ENCODE measurements at regions not wholly inside any gene's neighbourhood (a gene's known extent, or its start where the extent isn't known, plus 50 kb on each side); places are given as distances from the start of the nearest gene placed in this dataset.

- TF ChIP-seq GATA2 (IDR thresholded peaks at IDR 0.05; ENCODE audit: low read depth, low read length) (no peak), GATA3 (IDR thresholded peaks at IDR 0.05; ENCODE audit: low read depth, low read length) (no peak)
Measured at GRCh38 chr16:87160701-87161337, 156.4 kb downstream of the C16orf95 start.

- TF ChIP-seq GATA2 (IDR thresholded peaks at IDR 0.05; ENCODE audit: low read depth, low read length) (no peak), GATA3 (IDR thresholded peaks at IDR 0.05; ENCODE audit: low read depth, low read length) (no peak)
Measured at GRCh38 chr16:87161822-87162676, 155.1 kb downstream of the C16orf95 start.

GRCh38 chr16:87163637-87164036, 153.6 kb downstream of the C16orf95 start:
- TF ChIP-seq GATA3 (IDR thresholded peaks at IDR 0.05; ENCODE audit: low read depth, low read length) (no peak), GATA2 (IDR thresholded peaks at IDR 0.05; ENCODE audit: low read depth, low read length) (no peak)

GRCh38 chr16:87165151-87165550, 152.0 kb downstream of the C16orf95 start:
- no peak for TF ChIP-seq GATA3 (IDR thresholded peaks at IDR 0.05; ENCODE audit: low read depth, low read length)
- TF ChIP-seq GATA2 (IDR thresholded peaks at IDR 0.05; ENCODE audit: low read depth, low read length), result no peak

GRCh38 chr16:87165885-87166284, 151.3 kb downstream of the C16orf95 start:
- TF ChIP-seq GATA3 (IDR thresholded peaks at IDR 0.05; ENCODE audit: low read depth, low read length), result no peak
- no peak for TF ChIP-seq GATA2 (IDR thresholded peaks at IDR 0.05; ENCODE audit: low read depth, low read length)

- TF ChIP-seq GATA2 (IDR thresholded peaks at IDR 0.05; ENCODE audit: low read depth, low read length), result no peak
- no peak for TF ChIP-seq GATA3 (IDR thresholded peaks at IDR 0.05; ENCODE audit: low read depth, low read length)
Measured at GRCh38 chr16:87166321-87166720, 150.9 kb downstream of the C16orf95 start.

- TF ChIP-seq GATA3 (IDR thresholded peaks at IDR 0.05; ENCODE audit: low read depth, low read length), result no peak
- TF ChIP-seq GATA2 (IDR thresholded peaks at IDR 0.05; ENCODE audit: low read depth, low read length), result no peak
Measured at GRCh38 chr16:87166934-87167333, 150.3 kb downstream of the C16orf95 start.

GRCh38 chr16:87169509-87169995, 147.6 kb downstream of the C16orf95 start:
- TF ChIP-seq GATA2 (IDR thresholded peaks at IDR 0.05; ENCODE audit: low read depth, low read length), result no peak
- no peak for TF ChIP-seq GATA3 (IDR thresholded peaks at IDR 0.05; ENCODE audit: low read depth, low read length)

- no peak for TF ChIP-seq GATA3 (IDR thresholded peaks at IDR 0.05; ENCODE audit: low read depth, low read length)
- no peak for TF ChIP-seq GATA2 (IDR thresholded peaks at IDR 0.05; ENCODE audit: low read depth, low read length)
Measured at GRCh38 chr16:87170310-87170709, 146.9 kb downstream of the C16orf95 start.

- TF ChIP-seq GATA2 (IDR thresholded peaks at IDR 0.05; ENCODE audit: low read depth, low read length) (no peak), GATA3 (IDR thresholded peaks at IDR 0.05; ENCODE audit: low read depth, low read length) (no peak)
Measured at GRCh38 chr16:87171723-87172122, 145.5 kb downstream of the C16orf95 start.

- no peak for TF ChIP-seq GATA3 (IDR thresholded peaks at IDR 0.05; ENCODE audit: low read depth, low read length)
Measured at GRCh38 chr16:87172632-87173031, 144.6 kb downstream of the C16orf95 start.

- no peak for TF ChIP-seq GATA2 (IDR thresholded peaks at IDR 0.05; ENCODE audit: low read depth, low read length)
- no peak for TF ChIP-seq GATA3 (IDR thresholded peaks at IDR 0.05; ENCODE audit: low read depth, low read length)
Measured at GRCh38 chr16:87173294-87173893, 143.8 kb downstream of the C16orf95 start.

GRCh38 chr16:87174061-87174460, 143.1 kb downstream of the C16orf95 start:
- TF ChIP-seq GATA2 (IDR thresholded peaks at IDR 0.05; ENCODE audit: low read depth, low read length) (no peak), GATA3 (IDR thresholded peaks at IDR 0.05; ENCODE audit: low read depth, low read length) (no peak)

GRCh38 chr16:87176735-87177134, 140.5 kb downstream of the C16orf95 start:
- no peak for TF ChIP-seq GATA2 (IDR thresholded peaks at IDR 0.05; ENCODE audit: low read depth, low read length)
- TF ChIP-seq GATA3 (IDR thresholded peaks at IDR 0.05; ENCODE audit: low read depth, low read length), result no peak
